ENCODE measurements at regions not wholly inside any gene's neighbourhood (a gene's known extent, or its start where the extent isn't known, plus 50 kb on each side); places are given as distances from the start of the nearest gene placed in this dataset.
"Not testable (repeated sequence)": the region's sequence is repeated elsewhere in the genome, so short reads cannot be mapped to it uniquely, and the experiment has no call there.

DNA sequence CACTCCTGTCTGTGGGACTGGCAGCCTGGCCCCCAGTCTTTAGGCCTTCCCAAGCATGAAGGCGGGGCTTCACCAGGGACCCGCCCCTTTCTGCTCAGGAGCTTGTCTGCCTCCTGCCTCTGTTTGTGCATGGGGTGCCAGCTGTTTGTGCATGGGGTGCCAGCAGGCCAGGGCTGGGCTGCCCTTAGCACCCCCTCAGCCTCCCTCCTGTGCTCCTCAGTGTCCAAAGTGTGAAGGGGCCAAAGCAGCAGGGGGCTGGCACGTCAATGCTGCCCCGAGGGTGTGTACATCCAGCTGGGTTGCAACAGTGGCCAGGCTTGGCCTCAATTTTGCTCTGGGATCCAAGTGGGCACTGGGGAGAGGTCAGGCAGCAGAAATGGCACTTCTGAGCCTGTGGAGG is 298.0 kb upstream of the GALNT5 start:
- H3K36me3 ChIP-seq (ENCODE audit: control insufficient read depth in 2 of 2, insufficient read depth in 2 of 2, low read length in 2 of 2), result no peaks in the 10 kb centered on the region
- no peaks in the 10 kb centered on the region for H3K9me3 ChIP-seq (ENCODE audit: control insufficient read depth in 2 of 2, low read length in 2 of 2)

DNA sequence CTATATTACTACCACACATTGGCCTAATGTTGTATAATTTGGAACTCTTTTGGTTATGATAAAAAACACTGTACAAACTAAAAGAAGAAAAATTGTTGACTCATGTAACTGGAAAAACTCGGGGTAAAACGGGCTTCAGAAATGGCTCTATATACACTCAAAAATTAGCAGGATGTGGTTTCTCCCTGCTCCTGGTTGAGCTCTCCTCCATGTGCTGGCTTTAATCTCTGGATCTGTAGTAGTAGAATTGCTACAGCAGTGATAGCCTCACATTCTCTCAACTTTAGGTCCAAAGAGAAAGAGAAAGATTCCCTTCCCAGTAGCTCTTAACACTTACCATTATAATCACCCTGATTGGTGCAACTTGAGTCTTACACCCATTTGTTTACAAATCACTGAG is 274.9 kb upstream of the GALNT5 start:
- Histone ChIP-seq H3K36me3 (ENCODE audit: control insufficient read depth in 2 of 2, insufficient read depth in 2 of 2, low read length in 2 of 2) (no peaks in the 10 kb centered on the region), H3K4me3 (ENCODE audit: low read length in 2 of 2) (no peak overlapping the region), H3K9me3 (ENCODE audit: control insufficient read depth in 2 of 2, low read length in 2 of 2) (no peaks in the 10 kb centered on the region), H3K27me3 (ENCODE audit: control insufficient read depth in 1 of 2, insufficient read depth in 2 of 2, low read length in 2 of 2) (no peaks in the 10 kb centered on the region), H3K4me1 (ENCODE audit: control insufficient read depth, insufficient read depth, low read length) (no peaks in the 10 kb centered on the region), H3K27ac (ENCODE audit: low read length) (no peak overlapping the region), H3K9ac (ENCODE audit: low read length in 2 of 2) (no peak overlapping the region)

More for the DNA sequence above, 298.0 kb upstream of the GALNT5 start:
- no peaks in the 10 kb centered on the region for H3K4me1 ChIP-seq (ENCODE audit: control insufficient read depth, insufficient read depth, low read length)
- no peaks in the 10 kb centered on the region for H3K27me3 ChIP-seq (ENCODE audit: control insufficient read depth in 1 of 2, insufficient read depth in 2 of 2, low read length in 2 of 2)
- H3K4me3 ChIP-seq (ENCODE audit: low read length in 2 of 2), result no peak overlapping the region
- no peak overlapping the region for H3K9ac ChIP-seq (ENCODE audit: low read length in 2 of 2)
- no peak overlapping the region for H3K27ac ChIP-seq (ENCODE audit: low read length)

DNA sequence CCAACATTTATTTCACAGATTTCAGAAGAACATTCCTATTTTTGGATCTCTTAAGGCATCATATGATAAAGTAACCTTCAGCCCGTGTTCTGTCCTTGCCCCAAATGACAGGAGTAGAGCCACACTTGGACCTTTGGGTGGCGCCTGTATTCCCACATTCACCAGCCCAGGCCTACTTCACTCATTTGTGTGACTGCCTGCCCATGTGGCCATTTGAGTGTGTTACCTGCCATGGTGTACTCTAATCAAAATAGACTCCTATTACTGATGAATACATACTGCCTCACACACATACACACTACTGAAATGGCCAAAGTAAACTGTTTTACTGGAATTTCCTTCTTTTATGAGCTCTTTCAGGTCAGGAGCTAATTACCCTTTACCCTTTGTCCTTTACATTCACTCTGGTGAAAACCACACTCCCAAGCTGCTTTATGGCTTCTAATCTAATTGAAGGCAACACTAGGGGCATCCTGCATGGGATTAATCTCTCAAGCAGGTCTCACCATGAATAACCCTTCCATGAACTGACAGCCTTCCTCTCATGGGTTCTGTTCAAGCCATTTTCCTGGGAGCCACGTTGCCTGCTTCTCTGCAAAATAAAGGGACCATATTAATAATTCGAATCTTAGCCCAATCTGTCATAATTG is 271.0 kb upstream of the GALNT5 start:
- Histone ChIP-seq H3K9me3 (ENCODE audit: control insufficient read depth in 2 of 2, low read length in 2 of 2) (no peaks in the 10 kb centered on the region), H3K27me3 (ENCODE audit: control insufficient read depth in 1 of 2, insufficient read depth in 2 of 2, low read length in 2 of 2) (no peaks in the 10 kb centered on the region)

DNA sequence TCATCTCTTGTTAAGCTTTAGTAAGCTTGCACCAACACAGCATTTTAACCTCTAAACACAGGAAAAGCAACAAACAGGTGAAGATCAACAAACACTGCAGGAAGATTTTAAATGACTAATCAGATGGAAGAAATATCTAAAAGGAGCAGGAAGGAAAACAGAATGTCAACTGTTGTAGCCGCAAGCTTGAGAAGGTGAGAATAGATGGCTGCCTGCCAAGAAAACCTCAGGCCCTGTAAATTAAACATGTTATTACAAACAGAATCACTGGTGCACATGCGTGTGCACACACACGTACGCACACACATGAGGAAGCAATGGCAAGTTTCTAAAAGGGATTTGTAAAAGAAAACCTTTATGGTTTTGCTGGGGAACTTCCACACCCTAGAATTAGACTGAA is 257.8 kb upstream of the GALNT5 start:
- no peak overlapping the region for H3K27ac ChIP-seq (ENCODE audit: low read length)
- no peak overlapping the region for H3K4me3 ChIP-seq (ENCODE audit: low read length in 2 of 2)
- no peak overlapping the region for H3K9ac ChIP-seq (ENCODE audit: low read length in 2 of 2)
- H3K9me3 ChIP-seq (ENCODE audit: control insufficient read depth in 2 of 2, low read length in 2 of 2), result no peaks in the 10 kb centered on the region
- H3K36me3 ChIP-seq (ENCODE audit: control insufficient read depth in 2 of 2, insufficient read depth in 2 of 2, low read length in 2 of 2), result no peaks in the 10 kb centered on the region
- H3K4me1 ChIP-seq (ENCODE audit: control insufficient read depth, insufficient read depth, low read length), result no peaks in the 10 kb centered on the region
- H3K27me3 ChIP-seq (ENCODE audit: control insufficient read depth in 1 of 2, insufficient read depth in 2 of 2, low read length in 2 of 2), result no peaks in the 10 kb centered on the region

More for the DNA sequence above, 271.0 kb upstream of the GALNT5 start:
- Histone ChIP-seq H3K9ac (ENCODE audit: low read length in 2 of 2) (no peak overlapping the region), H3K36me3 (ENCODE audit: control insufficient read depth in 2 of 2, insufficient read depth in 2 of 2, low read length in 2 of 2) (no peaks in the 10 kb centered on the region), H3K4me1 (ENCODE audit: control insufficient read depth, insufficient read depth, low read length) (no peaks in the 10 kb centered on the region), H3K27ac (ENCODE audit: low read length) (no peak overlapping the region), H3K4me3 (ENCODE audit: low read length in 2 of 2) (no peak overlapping the region)

DNA sequence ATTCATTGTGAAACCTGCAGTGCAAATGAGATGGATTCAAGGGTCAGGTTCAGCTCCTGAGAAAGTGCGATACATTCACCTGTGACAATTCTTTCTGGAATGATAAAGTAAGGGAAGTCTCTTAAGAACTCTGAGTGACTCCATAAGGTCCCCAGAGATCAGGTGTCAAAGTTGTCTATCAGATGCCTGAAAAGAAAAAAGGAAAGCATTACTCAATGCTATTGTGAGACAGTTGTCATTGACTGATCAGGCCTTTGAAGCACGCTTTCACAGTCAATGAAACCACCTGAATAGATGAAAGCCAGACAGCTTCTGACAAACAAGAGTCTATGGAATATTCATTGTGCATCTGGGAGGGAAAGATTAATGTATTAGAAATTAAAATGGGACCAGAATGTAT is 252.7 kb upstream of the GALNT5 start:
- Histone ChIP-seq H3K27me3 (ENCODE audit: control insufficient read depth in 1 of 2, insufficient read depth in 2 of 2, low read length in 2 of 2) (no peaks in the 10 kb centered on the region), H3K9ac (ENCODE audit: low read length in 2 of 2) (no peak overlapping the region), H3K36me3 (ENCODE audit: control insufficient read depth in 2 of 2, insufficient read depth in 2 of 2, low read length in 2 of 2) (no peaks in the 10 kb centered on the region), H3K27ac (ENCODE audit: low read length) (no peak overlapping the region), H3K9me3 (ENCODE audit: control insufficient read depth in 2 of 2, low read length in 2 of 2) (peaks cover 0 to 3% of the 10 kb centered on the region in 2 donors), H3K4me1 (ENCODE audit: control insufficient read depth, insufficient read depth, low read length) (no peaks in the 10 kb centered on the region), H3K4me3 (ENCODE audit: low read length in 2 of 2) (no peak overlapping the region)

DNA sequence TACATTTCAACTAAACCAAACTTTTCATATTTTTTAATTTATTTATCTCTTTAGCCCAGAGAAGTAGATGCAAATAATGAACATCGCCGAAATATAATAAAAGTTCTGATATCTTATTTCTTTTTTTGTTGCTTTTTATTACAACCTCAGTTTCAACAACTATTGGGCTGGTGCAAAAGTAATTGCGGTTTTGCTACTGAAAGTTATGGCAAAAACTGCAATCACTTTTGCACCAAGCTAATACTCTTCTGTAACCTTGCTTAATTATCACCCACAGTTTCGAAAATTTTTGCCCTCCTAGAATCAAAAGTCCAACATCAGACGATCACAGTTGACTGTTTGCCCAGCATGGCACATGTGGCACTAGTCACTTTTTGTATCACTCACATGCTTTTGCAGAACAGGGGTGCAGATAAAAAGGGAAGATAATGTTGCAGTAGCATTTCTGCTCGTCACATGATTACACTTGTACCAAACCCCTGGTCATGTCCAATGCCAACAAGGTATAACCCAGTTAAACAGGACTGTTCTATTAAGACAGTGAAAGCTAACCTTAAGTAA is 242.4 kb upstream of the GALNT5 start:
- Histone ChIP-seq H3K9me3 (ENCODE audit: control insufficient read depth in 2 of 2, low read length in 2 of 2) (no peaks in the 10 kb centered on the region), H3K4me3 (ENCODE audit: low read length in 2 of 2) (no peak overlapping the region), H3K27ac (ENCODE audit: low read length) (no peak overlapping the region), H3K9ac (ENCODE audit: low read length in 2 of 2) (no peak overlapping the region), H3K4me1 (ENCODE audit: control insufficient read depth, insufficient read depth, low read length) (no peaks in the 10 kb centered on the region), H3K36me3 (ENCODE audit: control insufficient read depth in 2 of 2, insufficient read depth in 2 of 2, low read length in 2 of 2) (no peaks in the 10 kb centered on the region), H3K27me3 (ENCODE audit: control insufficient read depth in 1 of 2, insufficient read depth in 2 of 2, low read length in 2 of 2) (no peaks in the 10 kb centered on the region)

DNA sequence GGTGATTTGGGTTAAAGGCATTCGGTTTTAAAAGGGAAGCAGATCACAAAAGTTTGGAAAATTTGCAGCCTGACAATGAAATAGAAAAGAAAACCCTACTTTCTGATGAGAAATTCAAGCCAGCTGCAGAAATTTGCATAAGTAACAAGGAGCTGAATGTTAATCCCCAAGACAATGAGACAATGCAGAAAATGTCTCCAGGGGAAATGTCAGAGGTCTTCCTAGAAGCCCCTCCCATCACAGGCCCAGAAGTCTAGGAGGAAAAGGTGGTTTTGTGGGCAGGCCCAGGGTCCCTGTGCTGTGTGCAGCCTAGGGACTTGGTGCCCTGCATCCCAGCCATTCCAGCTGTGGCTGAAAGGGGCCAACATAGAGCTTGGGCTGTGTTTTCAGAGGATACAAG is 234.2 kb upstream of the GALNT5 start:
- not testable (repeated sequence) for H3K9ac ChIP-seq (ENCODE audit: low read length in 2 of 2); H3K4me3 ChIP-seq (ENCODE audit: low read length in 2 of 2)

DNA sequence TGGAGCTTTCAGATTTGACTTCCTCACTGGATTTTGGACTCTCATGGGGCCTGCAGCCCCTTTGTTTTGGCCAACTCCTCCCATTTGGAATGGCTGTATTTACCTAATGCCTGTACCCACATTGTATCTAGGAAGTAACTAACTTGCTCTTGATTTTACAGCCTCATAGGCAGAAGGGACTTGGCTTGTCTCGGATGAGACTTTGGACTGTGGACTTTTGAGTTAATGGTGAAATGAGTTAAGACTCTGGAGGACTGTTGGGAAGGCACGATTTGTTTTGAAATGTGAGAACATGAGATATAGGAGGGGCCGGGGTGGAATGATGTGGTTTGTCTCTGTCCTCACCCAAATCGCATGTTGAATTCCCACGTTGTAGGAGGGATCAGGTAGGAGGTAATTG is 233.4 kb upstream of the GALNT5 start:
- H3K4me3 ChIP-seq (ENCODE audit: low read length in 2 of 2), result no peak overlapping the region
- no peaks in the 10 kb centered on the region for H3K27me3 ChIP-seq (ENCODE audit: control insufficient read depth in 1 of 2, insufficient read depth in 2 of 2, low read length in 2 of 2)
- no peaks in the 10 kb centered on the region for H3K9me3 ChIP-seq (ENCODE audit: control insufficient read depth in 2 of 2, low read length in 2 of 2)
- H3K27ac ChIP-seq (ENCODE audit: low read length), result no peak overlapping the region
- H3K36me3 ChIP-seq (ENCODE audit: control insufficient read depth in 2 of 2, insufficient read depth in 2 of 2, low read length in 2 of 2), result no peaks in the 10 kb centered on the region
- no peak overlapping the region for H3K9ac ChIP-seq (ENCODE audit: low read length in 2 of 2)
- H3K4me1 ChIP-seq (ENCODE audit: control insufficient read depth, insufficient read depth, low read length), result no peaks in the 10 kb centered on the region

More for the DNA sequence above, 234.2 kb upstream of the GALNT5 start:
- H3K27ac ChIP-seq (ENCODE audit: low read length); H3K4me1 ChIP-seq (ENCODE audit: control insufficient read depth, insufficient read depth, low read length); H3K27me3 ChIP-seq (ENCODE audit: control insufficient read depth in 1 of 2, insufficient read depth in 2 of 2, low read length in 2 of 2); H3K36me3 ChIP-seq (ENCODE audit: control insufficient read depth in 2 of 2, insufficient read depth in 2 of 2, low read length in 2 of 2); H3K9me3 ChIP-seq (ENCODE audit: control insufficient read depth in 2 of 2, low read length in 2 of 2): not testable (repeated sequence)

DNA sequence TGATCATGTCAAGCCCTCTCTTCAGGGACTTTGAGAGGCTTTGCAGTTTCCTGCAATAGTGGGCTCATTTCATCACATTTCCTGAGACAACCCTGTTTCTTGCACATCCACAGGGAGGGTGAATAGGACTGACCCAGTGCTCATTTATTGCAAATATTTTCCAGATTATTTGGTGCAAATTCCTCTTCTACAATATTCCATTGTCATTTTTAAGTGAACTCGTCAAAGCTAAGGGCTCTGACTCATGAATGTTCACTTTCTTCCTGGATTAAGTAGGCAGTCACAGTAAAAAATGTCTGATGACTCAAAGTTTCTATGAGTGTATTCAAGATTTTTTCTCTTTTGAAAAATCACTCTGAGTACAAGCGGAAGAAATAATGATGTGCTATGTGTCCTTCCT is 225.5 kb upstream of the GALNT5 start:
- Histone ChIP-seq H3K9me3 (ENCODE audit: control insufficient read depth in 2 of 2, low read length in 2 of 2) (no peaks in the 10 kb centered on the region), H3K27ac (ENCODE audit: low read length) (no peak overlapping the region), H3K27me3 (ENCODE audit: control insufficient read depth in 1 of 2, insufficient read depth in 2 of 2, low read length in 2 of 2) (no peaks in the 10 kb centered on the region), H3K4me3 (ENCODE audit: low read length in 2 of 2) (no peak overlapping the region), H3K9ac (ENCODE audit: low read length in 2 of 2) (no peak overlapping the region), H3K36me3 (ENCODE audit: control insufficient read depth in 2 of 2, insufficient read depth in 2 of 2, low read length in 2 of 2) (no peaks in the 10 kb centered on the region), H3K4me1 (ENCODE audit: control insufficient read depth, insufficient read depth, low read length) (no peaks in the 10 kb centered on the region)

DNA sequence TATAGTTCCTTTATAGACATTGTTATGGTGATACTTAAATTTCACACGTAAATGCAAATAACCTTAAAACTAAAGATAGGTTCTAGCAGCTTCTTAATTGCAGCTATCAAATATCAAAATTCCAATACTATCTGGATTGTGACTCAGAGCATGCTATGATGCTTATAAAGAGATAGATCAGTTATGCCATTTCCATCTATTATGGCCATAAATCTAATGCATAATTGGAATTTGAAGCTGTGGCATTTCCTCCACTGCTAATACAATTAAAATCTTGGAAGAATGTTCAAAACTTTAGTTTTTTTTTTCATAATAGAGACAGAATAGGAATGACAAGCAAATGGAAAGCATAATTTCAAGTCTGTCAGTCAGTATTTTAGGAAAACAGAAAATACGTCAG is 220.8 kb upstream of the GALNT5 start:
- Histone ChIP-seq H3K9ac (ENCODE audit: low read length in 2 of 2) (no peak overlapping the region), H3K4me1 (ENCODE audit: control insufficient read depth, insufficient read depth, low read length) (no peaks in the 10 kb centered on the region), H3K36me3 (ENCODE audit: control insufficient read depth in 2 of 2, insufficient read depth in 2 of 2, low read length in 2 of 2) (no peaks in the 10 kb centered on the region), H3K27me3 (ENCODE audit: control insufficient read depth in 1 of 2, insufficient read depth in 2 of 2, low read length in 2 of 2) (no peaks in the 10 kb centered on the region), H3K27ac (ENCODE audit: low read length) (no peak overlapping the region), H3K4me3 (ENCODE audit: low read length in 2 of 2) (no peak overlapping the region), H3K9me3 (ENCODE audit: control insufficient read depth in 2 of 2, low read length in 2 of 2) (no peaks in the 10 kb centered on the region)

DNA sequence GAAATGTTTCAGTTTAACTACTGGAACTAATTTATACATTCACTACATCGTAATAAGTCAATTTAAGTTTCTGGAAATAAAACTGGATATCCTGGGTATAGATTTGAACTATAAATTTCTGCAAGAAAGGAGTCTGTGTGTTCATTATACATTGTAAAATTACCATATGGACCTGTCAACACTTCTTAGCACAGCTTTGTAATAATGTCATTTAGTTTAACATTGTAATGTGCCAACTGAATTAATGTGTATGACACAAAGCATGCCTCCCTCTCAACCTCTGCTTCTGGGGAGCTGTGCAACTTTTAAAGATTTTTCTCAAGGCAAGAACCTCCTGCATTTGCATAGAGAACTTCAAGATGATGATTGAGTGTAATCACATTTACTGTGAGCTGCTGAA is 213.7 kb upstream of the GALNT5 start:
- H3K4me3 ChIP-seq (ENCODE audit: low read length in 2 of 2), result no peak overlapping the region
- H3K9ac ChIP-seq (ENCODE audit: low read length in 2 of 2), result no peak overlapping the region
- H3K9me3 ChIP-seq (ENCODE audit: control insufficient read depth in 2 of 2, low read length in 2 of 2), result no peaks in the 10 kb centered on the region
- no peaks in the 10 kb centered on the region for H3K27me3 ChIP-seq (ENCODE audit: control insufficient read depth in 1 of 2, insufficient read depth in 2 of 2, low read length in 2 of 2)
- no peak overlapping the region for H3K27ac ChIP-seq (ENCODE audit: low read length)
- H3K4me1 ChIP-seq (ENCODE audit: control insufficient read depth, insufficient read depth, low read length), result no peaks in the 10 kb centered on the region
- no peaks in the 10 kb centered on the region for H3K36me3 ChIP-seq (ENCODE audit: control insufficient read depth in 2 of 2, insufficient read depth in 2 of 2, low read length in 2 of 2)

Measured in stomach smooth muscle (tissue), 2 donors.